A549 (cell line): ENCODE measurements at regions not wholly inside any gene's neighbourhood (a gene's known extent, or its start where the extent isn't known, plus 50 kb on each side); places are given as distances from the start of the nearest gene placed in this dataset.

Experiments used
- ATAC-seq, 2 experiments: fragments of 200-7000 bp in 1 of 2; fragments of >200 bp in 1 of 2; cut with Nextera tagmentation in 1 of 2; cut with Tn5 transposase in 1 of 2; 3 replicates each; pipeline versions ENCODE4 v1.8.0 to v1.9.1; 2018 to 2020; ENCODE audit warnings: mild to moderate bottlenecking in 1 of 2, moderate library complexity in 1 of 2
- CTCF ChIA-PET: fragments of 300-600 bp; sonication (Branson Sonifier 250); formaldehyde crosslinking; extraction: SDS; loops from one replicate; lab custom pipeline; 2021; ENCODE audit warnings: antibody characterized with exemption, inconsistent platforms; lab: Yijun Ruan, JAX
- POLR2A ChIA-PET: fragments of 350-600 bp; formaldehyde crosslinking; extraction: SDS; loops from one replicate; lab custom pipeline; 2021; ENCODE audit warnings: antibody characterized with exemption, inconsistent platforms; lab: Yijun Ruan, JAX
- DNase-seq, 2 experiments: peaks; one replicate each; pipeline versions ENCODE4 v3.0.0 to v3.0.0-alpha.2; 2011 to 2016; ENCODE audit warnings: low read depth in 1 of 2, low spot score in 1 of 2
- FAIRE-seq: peaks from 2 replicates; lab custom pipeline; 2011; peaks lifted over from hg19 to GRCh38; lab: Jason Lieb, UNC
- H3K27ac ChIP-seq, 2 experiments: fragments of >200 bp; sonication (Bioruptor Twin); formaldehyde crosslinking; 3 replicates each; pipeline ENCODE4 v1.5.1; 2016 to 2017
- H3K4me1 ChIP-seq: fragments of >200 bp; sonication (Bioruptor Twin); formaldehyde crosslinking; 3 replicates; pipeline ENCODE4 v1.6.1; 2016
- H3K4me2 ChIP-seq: fragments of >200 bp; sonication (Bioruptor Twin); formaldehyde crosslinking; 3 replicates; pipeline ENCODE4 v1.6.1; 2016
- H3K4me3 ChIP-seq: fragments of >200 bp; sonication (Bioruptor Twin); formaldehyde crosslinking; 3 replicates; pipeline ENCODE4 v1.5.1; 2016
- H3K9me3 ChIP-seq: fragments of >200 bp; sonication (Bioruptor Twin); formaldehyde crosslinking; 3 replicates; pipeline ENCODE4 v1.6.1; 2016
- CBX8 ChIP-seq: fragments of 200-600 bp; sonication (generic); IDR thresholded peaks from 2 replicates; pipeline ENCODE4 v1.6.1; 2016
- EHF ChIP-seq: fragments of 250-450 bp; sonication (Bioruptor Pico); IDR thresholded peaks from 2 replicates; pipeline ENCODE4 v1.5.0; 2020; ENCODE audit warnings: mild to moderate bottlenecking
- FOSB ChIP-seq: fragments of 250-450 bp; sonication (Bioruptor Pico); IDR thresholded peaks from 2 replicates; pipeline ENCODE4 v1.5.0; 2020; ENCODE audit warnings: mild to moderate bottlenecking, moderate library complexity
- FOXS1 ChIP-seq: fragments of 250-450 bp; sonication (Bioruptor Pico); IDR thresholded peaks from 2 replicates; pipeline ENCODE4 v1.5.0; 2020; ENCODE audit warnings: mild to moderate bottlenecking, moderate library complexity
- HDAC2 ChIP-seq: fragments of 200-600 bp; sonication (generic); IDR thresholded peaks from 2 replicates; pipeline ENCODE4 v1.6.1; 2016
- HOXA7 ChIP-seq: fragments of 250-450 bp; sonication (Bioruptor Pico); IDR thresholded peaks from 2 replicates; pipeline ENCODE4 v1.5.0; 2020; ENCODE audit warnings: mild to moderate bottlenecking, moderate library complexity
- HOXB5 ChIP-seq: fragments of 250-450 bp; sonication (Bioruptor Pico); IDR thresholded peaks from 2 replicates; pipeline ENCODE4 v1.5.0; 2020; ENCODE audit warnings: mild to moderate bottlenecking, moderate library complexity
- KDM1A ChIP-seq: fragments of 200-600 bp; sonication (generic); IDR thresholded peaks from 2 replicates; pipeline ENCODE4 v1.6.1; 2016; ENCODE audit warnings: low read depth, mild to moderate bottlenecking
- MAFK ChIP-seq: fragments of 450-650 bp; IDR thresholded peaks from 2 replicates; pipeline ENCODE4 v1.6.1; 2014; ENCODE audit not compliant: partially characterized antibody
- PHF8 ChIP-seq: fragments of 200-600 bp; sonication (generic); IDR thresholded peaks from 2 replicates; pipeline ENCODE4 v1.6.1; 2016; ENCODE audit warnings: low read depth, mild to moderate bottlenecking, antibody characterized with exemption, moderate library complexity, borderline replicate concordance
- POLR2AphosphoS2 ChIP-seq: conservative IDR thresholded peaks from 2 replicates; pipeline ENCODE4 v1.6.1; 2012; ENCODE audit warnings: low read length, improper control_type of control experiment, inconsistent platforms
- RAD21 ChIP-seq, 2 experiments: fragments of >200 bp in 1 of 2; sonication (Bioruptor Twin) in 1 of 2; formaldehyde crosslinking in 1 of 2; IDR thresholded peaks in 1 of 2; conservative IDR thresholded peaks in 1 of 2; 2 replicates in 1 of 2; 3 replicates in 1 of 2; pipeline ENCODE4 v1.6.1; 2012 to 2018; ENCODE audit warnings: inconsistent platforms in 1 of 2
- RFX5 ChIP-seq: fragments of 450-650 bp; IDR thresholded peaks from 2 replicates; pipeline ENCODE4 v1.7.1; 2014; ENCODE audit warnings: antibody characterized with exemption, mild to moderate bottlenecking, moderate library complexity
- ZNF302 ChIP-seq: fragments of 250-450 bp; sonication (Bioruptor Pico); IDR thresholded peaks from 2 replicates; pipeline ENCODE4 v1.9.0; 2021; ENCODE audit warnings: inconsistent platforms, mild to moderate bottlenecking, moderate library complexity
- WGBS: methylation state at CpG from one replicate; pipeline ENCODE4 v1.1.6; 2017; ENCODE audit errors: missing lambda C conversion rate; 5-methylcytosine and 5-hydroxymethylcytosine counted together
- TF ChIP-seq, protein P1 (sequence below): fragments of >200 bp; sonication (Bioruptor Twin); formaldehyde crosslinking; IDR thresholded peaks from 3 replicates; pipeline ENCODE4 v1.5.1; 2016
- TF ChIP-seq, protein P2 (sequence below): fragments of >200 bp; sonication (Bioruptor Twin); formaldehyde crosslinking; IDR thresholded peaks from 3 replicates; pipeline ENCODE4 v1.6.1; 2016
- TF ChIP-seq, protein P3 (sequence below): fragments of 450-650 bp; IDR thresholded peaks from 2 replicates; pipeline ENCODE4 v1.6.1; 2014; ENCODE audit warnings: antibody characterized with exemption
- TF ChIP-seq, protein P4 (sequence below): fragments of 200-600 bp; sonication (generic); IDR thresholded peaks from 2 replicates; pipeline ENCODE4 v1.6.1; 2016; ENCODE audit warnings: antibody characterized with exemption, mild to moderate bottlenecking, moderate library complexity

DNA sequence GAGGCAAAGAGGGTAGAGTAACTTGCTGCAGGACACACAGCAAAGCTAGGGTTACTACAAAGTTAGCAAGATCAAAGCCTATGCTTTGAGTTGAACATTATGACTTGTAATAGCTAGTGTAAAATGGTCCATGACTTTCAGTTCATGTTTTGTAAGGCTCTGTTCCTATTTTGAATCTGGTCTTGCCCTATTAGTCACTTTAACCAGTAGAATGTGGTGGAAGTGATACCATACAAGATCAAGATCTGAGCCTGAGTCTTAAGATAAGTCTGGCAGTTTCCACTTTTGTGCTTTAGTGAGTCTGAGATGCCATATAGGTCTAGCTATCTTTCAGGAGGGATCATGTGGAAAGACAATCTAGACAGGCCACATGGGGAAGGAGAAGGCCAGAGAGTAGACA lies 282.1 kb upstream of the BRINP3 start:
- no peak for DNase-seq
- ChIA-PET CTCF (no interaction called here), POLR2A (no interaction called here)
- TF ChIP-seq HOXA7 (CRISPR knock-in tag) (no peak), FOXS1 (CRISPR knock-in tag) (no peak), PHF8 (no peak), POLR2AphosphoS2 (no peak), KDM1A (no peak), HDAC2 (no peak), ZNF302 (CRISPR knock-in tag) (no peak), EHF (CRISPR knock-in tag) (no peak), RFX5 (no peak), HOXB5 (CRISPR knock-in tag) (no peak), CBX8 (no peak)
- TF ChIP-seq, protein P1, sequence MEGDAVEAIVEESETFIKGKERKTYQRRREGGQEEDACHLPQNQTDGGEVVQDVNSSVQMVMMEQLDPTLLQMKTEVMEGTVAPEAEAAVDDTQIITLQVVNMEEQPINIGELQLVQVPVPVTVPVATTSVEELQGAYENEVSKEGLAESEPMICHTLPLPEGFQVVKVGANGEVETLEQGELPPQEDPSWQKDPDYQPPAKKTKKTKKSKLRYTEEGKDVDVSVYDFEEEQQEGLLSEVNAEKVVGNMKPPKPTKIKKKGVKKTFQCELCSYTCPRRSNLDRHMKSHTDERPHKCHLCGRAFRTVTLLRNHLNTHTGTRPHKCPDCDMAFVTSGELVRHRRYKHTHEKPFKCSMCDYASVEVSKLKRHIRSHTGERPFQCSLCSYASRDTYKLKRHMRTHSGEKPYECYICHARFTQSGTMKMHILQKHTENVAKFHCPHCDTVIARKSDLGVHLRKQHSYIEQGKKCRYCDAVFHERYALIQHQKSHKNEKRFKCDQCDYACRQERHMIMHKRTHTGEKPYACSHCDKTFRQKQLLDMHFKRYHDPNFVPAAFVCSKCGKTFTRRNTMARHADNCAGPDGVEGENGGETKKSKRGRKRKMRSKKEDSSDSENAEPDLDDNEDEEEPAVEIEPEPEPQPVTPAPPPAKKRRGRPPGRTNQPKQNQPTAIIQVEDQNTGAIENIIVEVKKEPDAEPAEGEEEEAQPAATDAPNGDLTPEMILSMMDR = no peak
- TF ChIP-seq, protein P2, sequence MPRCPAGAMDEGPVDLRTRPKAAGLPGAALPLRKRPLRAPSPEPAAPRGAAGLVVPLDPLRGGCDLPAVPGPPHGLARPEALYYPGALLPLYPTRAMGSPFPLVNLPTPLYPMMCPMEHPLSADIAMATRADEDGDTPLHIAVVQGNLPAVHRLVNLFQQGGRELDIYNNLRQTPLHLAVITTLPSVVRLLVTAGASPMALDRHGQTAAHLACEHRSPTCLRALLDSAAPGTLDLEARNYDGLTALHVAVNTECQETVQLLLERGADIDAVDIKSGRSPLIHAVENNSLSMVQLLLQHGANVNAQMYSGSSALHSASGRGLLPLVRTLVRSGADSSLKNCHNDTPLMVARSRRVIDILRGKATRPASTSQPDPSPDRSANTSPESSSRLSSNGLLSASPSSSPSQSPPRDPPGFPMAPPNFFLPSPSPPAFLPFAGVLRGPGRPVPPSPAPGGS = no peak
- TF ChIP-seq, protein P3, sequence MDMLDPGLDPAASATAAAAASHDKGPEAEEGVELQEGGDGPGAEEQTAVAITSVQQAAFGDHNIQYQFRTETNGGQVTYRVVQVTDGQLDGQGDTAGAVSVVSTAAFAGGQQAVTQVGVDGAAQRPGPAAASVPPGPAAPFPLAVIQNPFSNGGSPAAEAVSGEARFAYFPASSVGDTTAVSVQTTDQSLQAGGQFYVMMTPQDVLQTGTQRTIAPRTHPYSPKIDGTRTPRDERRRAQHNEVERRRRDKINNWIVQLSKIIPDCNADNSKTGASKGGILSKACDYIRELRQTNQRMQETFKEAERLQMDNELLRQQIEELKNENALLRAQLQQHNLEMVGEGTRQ = no peak
- TF ChIP-seq, protein P4, sequence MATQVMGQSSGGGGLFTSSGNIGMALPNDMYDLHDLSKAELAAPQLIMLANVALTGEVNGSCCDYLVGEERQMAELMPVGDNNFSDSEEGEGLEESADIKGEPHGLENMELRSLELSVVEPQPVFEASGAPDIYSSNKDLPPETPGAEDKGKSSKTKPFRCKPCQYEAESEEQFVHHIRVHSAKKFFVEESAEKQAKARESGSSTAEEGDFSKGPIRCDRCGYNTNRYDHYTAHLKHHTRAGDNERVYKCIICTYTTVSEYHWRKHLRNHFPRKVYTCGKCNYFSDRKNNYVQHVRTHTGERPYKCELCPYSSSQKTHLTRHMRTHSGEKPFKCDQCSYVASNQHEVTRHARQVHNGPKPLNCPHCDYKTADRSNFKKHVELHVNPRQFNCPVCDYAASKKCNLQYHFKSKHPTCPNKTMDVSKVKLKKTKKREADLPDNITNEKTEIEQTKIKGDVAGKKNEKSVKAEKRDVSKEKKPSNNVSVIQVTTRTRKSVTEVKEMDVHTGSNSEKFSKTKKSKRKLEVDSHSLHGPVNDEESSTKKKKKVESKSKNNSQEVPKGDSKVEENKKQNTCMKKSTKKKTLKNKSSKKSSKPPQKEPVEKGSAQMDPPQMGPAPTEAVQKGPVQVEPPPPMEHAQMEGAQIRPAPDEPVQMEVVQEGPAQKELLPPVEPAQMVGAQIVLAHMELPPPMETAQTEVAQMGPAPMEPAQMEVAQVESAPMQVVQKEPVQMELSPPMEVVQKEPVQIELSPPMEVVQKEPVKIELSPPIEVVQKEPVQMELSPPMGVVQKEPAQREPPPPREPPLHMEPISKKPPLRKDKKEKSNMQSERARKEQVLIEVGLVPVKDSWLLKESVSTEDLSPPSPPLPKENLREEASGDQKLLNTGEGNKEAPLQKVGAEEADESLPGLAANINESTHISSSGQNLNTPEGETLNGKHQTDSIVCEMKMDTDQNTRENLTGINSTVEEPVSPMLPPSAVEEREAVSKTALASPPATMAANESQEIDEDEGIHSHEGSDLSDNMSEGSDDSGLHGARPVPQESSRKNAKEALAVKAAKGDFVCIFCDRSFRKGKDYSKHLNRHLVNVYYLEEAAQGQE = no peak
- no peak overlapping the region for H3K4me3 ChIP-seq
- H3K4me1 ChIP-seq = no peaks in the 10 kb centered on the region
- no peak for FAIRE-seq
- no peak for ATAC-seq
- H3K9me3 ChIP-seq = no peaks in the 10 kb centered on the region
- H3K4me2 ChIP-seq = no peak overlapping the region
- H3K27ac ChIP-seq = no peak overlapping the region

DNA sequence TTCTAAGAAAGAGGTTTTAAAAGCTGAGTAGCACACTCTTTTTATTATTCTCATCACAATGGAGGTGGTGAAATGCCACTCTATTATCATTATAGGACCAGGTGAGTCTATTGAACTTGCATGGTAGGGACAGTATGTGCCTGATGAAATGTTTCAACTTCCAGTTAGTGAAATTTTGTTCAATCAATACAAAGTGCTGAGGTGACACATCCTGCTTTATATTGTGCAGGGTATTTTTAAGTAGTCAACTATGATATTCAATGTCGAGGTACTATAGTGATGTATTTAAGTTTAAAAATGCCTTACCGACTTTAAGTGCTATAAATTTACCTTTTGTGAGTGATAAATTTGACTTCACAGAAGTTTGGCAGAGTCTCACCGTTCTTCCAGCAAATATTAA lies 284.7 kb upstream of the BRINP3 start:
- Histone ChIP-seq H3K4me2 (no peak overlapping the region), H3K27ac (no peak overlapping the region), H3K9me3 (no peaks in the 10 kb centered on the region), H3K4me1 (no peaks in the 10 kb centered on the region), H3K4me3 (no peak overlapping the region)
- TF ChIP-seq MAFK = peak; percentile 53
- no peak for TF ChIP-seq FOXS1 (CRISPR knock-in tag)
- TF ChIP-seq FOSB (CRISPR knock-in tag) = no peak
- no peak for TF ChIP-seq RAD21 (conservative IDR thresholded peaks at IDR 0.05 in 1 of 2, IDR thresholded peaks at IDR 0.05 in 1 of 2)
- FAIRE-seq = no peak
- ChIA-PET CTCF (no interaction called here), POLR2A (no interaction called here)
- no peak for DNase-seq
- WGBS = 28% methylated on average over 3 of the region's 3 CpGs
- no peak for ATAC-seq
